Testis (tissue), 2 donors: ENCODE measurements at regions not wholly inside any gene's neighbourhood (a gene's known extent, or its start where the extent isn't known, plus 50 kb on each side); places are given as distances from the start of the nearest gene placed in this dataset.

Source experiments
- POLR2A ChIP-seq: fragments of 450-650 bp; IDR thresholded peaks from one replicate; pipeline ENCODE4 v1.6.1; 2017; ENCODE audit warnings: antibody characterized with exemption, mild to moderate bottlenecking, moderate library complexity
- TF ChIP-seq, protein P1 (sequence below), 3 experiments: fragments of 450-650 bp in 2 of 3; fragments of 200-600 bp in 1 of 3; sonication (generic) in 1 of 3; IDR thresholded peaks; one replicate each; pipeline ENCODE4 v1.5.1; 2016 to 2019; ENCODE audit warnings: antibody characterized with exemption in 3 of 3, mild to moderate bottlenecking in 2 of 3, moderate library complexity in 1 of 3

DNA sequence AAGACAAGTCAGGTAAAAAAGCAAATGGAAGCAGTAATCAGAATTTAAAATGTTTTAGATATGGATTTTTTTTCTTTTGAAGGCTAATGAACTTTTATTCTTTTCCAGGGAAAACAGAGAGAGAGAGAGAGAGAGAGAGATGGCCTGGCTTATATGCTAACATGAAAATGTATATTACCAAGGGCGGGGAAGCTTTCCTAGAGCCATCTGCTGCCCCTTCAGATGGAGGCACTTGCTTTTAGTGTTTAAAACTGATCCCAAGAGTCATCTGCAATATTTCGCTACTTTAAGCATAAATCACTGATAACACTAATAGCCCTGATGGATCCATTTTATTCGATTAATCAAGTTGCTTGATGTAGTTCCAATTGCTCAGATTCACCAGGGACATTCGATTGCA is 186.1 kb upstream of the ADAMTS16 start:
- TF ChIP-seq, protein P1, sequence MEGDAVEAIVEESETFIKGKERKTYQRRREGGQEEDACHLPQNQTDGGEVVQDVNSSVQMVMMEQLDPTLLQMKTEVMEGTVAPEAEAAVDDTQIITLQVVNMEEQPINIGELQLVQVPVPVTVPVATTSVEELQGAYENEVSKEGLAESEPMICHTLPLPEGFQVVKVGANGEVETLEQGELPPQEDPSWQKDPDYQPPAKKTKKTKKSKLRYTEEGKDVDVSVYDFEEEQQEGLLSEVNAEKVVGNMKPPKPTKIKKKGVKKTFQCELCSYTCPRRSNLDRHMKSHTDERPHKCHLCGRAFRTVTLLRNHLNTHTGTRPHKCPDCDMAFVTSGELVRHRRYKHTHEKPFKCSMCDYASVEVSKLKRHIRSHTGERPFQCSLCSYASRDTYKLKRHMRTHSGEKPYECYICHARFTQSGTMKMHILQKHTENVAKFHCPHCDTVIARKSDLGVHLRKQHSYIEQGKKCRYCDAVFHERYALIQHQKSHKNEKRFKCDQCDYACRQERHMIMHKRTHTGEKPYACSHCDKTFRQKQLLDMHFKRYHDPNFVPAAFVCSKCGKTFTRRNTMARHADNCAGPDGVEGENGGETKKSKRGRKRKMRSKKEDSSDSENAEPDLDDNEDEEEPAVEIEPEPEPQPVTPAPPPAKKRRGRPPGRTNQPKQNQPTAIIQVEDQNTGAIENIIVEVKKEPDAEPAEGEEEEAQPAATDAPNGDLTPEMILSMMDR (IDR thresholded peaks at IDR 0.05) = no peak
- TF ChIP-seq POLR2A = no peak
